Mucosa of descending colon (tissue), 3 donors: ENCODE measurements at regions not wholly inside any gene's neighbourhood (a gene's known extent, or its start where the extent isn't known, plus 50 kb on each side); places are given as distances from the start of the nearest gene placed in this dataset.

Source experiments
- ATAC-seq: fragments of 200-7000 bp; cut with Tn5 transposase; one replicate; pipeline ENCODE4 v1.9.1; 2020; ENCODE audit warnings: mild to moderate bottlenecking, moderate library complexity
- DNase-seq, 3 donors: peaks; one replicate each; pipeline ENCODE4 v3.0.0-alpha.2; 2020
- H3K36me3 ChIP-seq: fragments of 200-600 bp; one replicate; pipeline ENCODE4 v1.8.0; 2021; ENCODE audit warnings: low read depth, mild to moderate bottlenecking
- H3K4me1 ChIP-seq: fragments of 200-600 bp; one replicate; pipeline ENCODE4 v1.8.0; 2021; ENCODE audit warnings: low read depth, mild to moderate bottlenecking
- H3K4me3 ChIP-seq: fragments of 200-600 bp; one replicate; pipeline ENCODE4 v1.8.0; 2021; ENCODE audit warnings: mild to moderate bottlenecking
- H3K9me3 ChIP-seq: fragments of 200-600 bp; one replicate; pipeline ENCODE4 v1.8.0; 2021; ENCODE audit warnings: mild to moderate bottlenecking
- intact Hi-C, 2 donors: fragments of 100-400 bp; cut with DNase I in 1 of 2; cut with micrococcal nuclease in 1 of 2; formaldehyde crosslinking; loops; one replicate each; pipeline versions ENCODE4 v1.11.0 to v1.11.1; 2022; cut with DNase I, micrococcal nuclease
- TF ChIP-seq, protein P1 (sequence below): fragments of 200-600 bp; IDR thresholded peaks from one replicate; pipeline ENCODE4 v1.8.0; 2022; ENCODE audit warnings: antibody characterized with exemption, mild to moderate bottlenecking
- donor health status: DM: no; HTN: no; CAD: no; lungs with moderate emphysema.
- donor health status: DM: no; HTN: no; CAD: no.
- donor health status: DM: no; HTN: yes; CAD: no.

DNA sequence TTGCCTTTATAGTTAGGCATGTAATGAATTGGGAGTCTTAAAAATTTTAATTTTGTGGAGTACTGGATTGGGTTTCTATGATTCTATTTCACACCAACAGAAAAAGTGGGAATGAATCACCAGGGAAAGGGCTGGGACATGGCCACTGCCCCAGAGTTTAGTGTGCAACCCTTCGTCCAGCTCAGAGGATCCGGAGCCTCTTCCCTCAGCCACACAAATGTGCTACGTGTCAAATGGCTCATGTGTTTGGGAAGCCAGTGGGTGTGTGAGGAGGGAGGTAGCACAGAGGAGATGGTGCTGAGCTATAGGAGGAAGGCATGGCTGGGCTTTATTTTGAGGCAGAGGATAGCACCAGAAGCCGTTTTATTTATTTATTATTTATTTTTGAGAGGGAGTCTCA, 247.3 kb downstream of the SIPA1L2 start:
- Histone ChIP-seq H3K4me1 (peaks cover 7% of the 10 kb centered on the region), H3K36me3 (no peaks in the 10 kb centered on the region), H3K9me3 (no peaks in the 10 kb centered on the region), H3K4me3 (no peak overlapping the region)
- DNase-seq (no peak), ATAC-seq (no peak)
- intact Hi-C loops, result no loop called here
- TF ChIP-seq, protein P1, sequence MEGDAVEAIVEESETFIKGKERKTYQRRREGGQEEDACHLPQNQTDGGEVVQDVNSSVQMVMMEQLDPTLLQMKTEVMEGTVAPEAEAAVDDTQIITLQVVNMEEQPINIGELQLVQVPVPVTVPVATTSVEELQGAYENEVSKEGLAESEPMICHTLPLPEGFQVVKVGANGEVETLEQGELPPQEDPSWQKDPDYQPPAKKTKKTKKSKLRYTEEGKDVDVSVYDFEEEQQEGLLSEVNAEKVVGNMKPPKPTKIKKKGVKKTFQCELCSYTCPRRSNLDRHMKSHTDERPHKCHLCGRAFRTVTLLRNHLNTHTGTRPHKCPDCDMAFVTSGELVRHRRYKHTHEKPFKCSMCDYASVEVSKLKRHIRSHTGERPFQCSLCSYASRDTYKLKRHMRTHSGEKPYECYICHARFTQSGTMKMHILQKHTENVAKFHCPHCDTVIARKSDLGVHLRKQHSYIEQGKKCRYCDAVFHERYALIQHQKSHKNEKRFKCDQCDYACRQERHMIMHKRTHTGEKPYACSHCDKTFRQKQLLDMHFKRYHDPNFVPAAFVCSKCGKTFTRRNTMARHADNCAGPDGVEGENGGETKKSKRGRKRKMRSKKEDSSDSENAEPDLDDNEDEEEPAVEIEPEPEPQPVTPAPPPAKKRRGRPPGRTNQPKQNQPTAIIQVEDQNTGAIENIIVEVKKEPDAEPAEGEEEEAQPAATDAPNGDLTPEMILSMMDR, result no peak

DNA sequence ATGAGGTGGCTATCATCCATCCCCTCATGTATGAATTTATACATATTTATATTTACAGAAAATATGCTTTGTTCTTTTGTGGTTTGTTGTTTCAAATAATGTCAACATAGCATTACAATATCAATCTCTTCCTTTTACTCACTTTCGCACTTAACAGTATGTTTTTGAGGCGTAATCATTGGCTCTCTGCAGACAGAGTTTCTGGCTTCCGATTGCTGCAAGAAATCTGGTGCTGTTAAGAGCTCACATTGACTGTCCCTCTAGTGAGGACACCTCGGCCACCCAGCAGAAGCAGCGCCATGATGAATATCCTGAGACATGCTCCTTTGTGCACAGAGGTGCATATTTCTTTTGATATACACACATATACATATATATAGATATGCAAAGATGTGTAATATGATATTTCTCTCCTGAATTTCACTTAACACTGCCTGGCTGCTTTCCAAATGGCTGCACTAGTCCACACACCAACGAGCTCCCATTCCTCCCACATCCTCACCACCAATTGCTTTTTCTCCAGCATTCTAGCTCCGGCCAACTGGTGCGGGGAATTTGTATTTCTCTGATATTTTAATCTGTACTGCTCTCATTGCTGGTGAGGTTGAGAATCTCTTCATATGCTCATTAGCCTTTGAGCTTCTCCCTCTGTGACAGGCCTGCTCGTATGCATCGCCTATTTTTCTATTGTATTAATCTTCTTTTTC, 248.4 kb downstream of the SIPA1L2 start:
- intact Hi-C loops, result no loop called here
- peaks cover 9% of the 10 kb centered on the region for H3K4me1 ChIP-seq
- DNase-seq, result no peak
- TF ChIP-seq, protein P1, result no peak
- H3K4me3 ChIP-seq, result no peak overlapping the region
- no peak for ATAC-seq
- H3K36me3 ChIP-seq, result no peaks in the 10 kb centered on the region
- H3K9me3 ChIP-seq, result no peaks in the 10 kb centered on the region

DNA sequence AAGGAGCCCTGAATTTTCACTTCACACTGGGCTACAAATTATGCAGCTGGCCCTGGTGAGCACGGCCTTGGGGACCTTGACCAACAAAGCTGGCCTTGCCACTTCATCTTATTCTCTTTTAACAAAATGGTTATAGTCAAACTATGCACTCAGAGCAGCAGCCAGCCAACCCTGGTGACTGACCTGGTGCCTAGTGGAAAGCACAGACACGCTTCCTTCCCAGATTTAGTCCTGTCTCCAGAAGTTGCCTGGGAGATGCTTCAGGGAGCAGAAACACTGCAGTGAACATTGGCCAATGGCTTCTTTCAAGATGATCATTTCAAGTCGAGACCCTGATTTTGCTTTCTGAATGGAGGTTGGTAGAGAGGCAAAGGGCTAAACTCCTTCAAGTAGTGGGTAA, 249.3 kb downstream of the SIPA1L2 start:
- intact Hi-C loops, result no loop called here
- TF ChIP-seq, protein P1, result no peak
- DNase-seq (no peak), ATAC-seq (no peak)
- Histone ChIP-seq H3K4me3 (no peak overlapping the region), H3K9me3 (no peaks in the 10 kb centered on the region), H3K4me1 (peaks cover 9% of the 10 kb centered on the region), H3K36me3 (no peaks in the 10 kb centered on the region)

DNA sequence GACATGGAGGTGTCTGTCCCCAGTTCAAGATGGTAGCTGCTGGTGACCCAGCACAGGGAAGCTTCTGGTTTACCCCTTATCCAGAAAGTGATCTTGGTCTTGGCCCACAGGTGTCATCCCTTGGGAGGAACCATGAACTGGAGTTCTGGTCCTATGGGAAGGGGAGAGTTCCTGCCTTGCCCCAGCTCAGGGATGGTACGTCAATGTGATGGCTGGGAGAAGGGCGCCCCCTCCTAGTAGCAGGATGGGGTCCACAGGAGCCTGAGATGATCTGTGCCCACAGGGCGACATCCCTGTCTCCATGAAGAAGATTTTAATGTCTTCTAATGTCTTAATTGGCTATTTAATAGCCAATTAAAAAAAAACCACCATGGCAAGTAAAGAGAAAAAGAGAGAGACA, 249.8 kb downstream of the SIPA1L2 start:
- DNase-seq (no peak), ATAC-seq (no peak)
- TF ChIP-seq, protein P1, result no peak
- Histone ChIP-seq H3K9me3 (no peaks in the 10 kb centered on the region), H3K4me3 (no peak overlapping the region), H3K36me3 (no peaks in the 10 kb centered on the region), H3K4me1 (peaks cover 9% of the 10 kb centered on the region)
- intact Hi-C loops, result no loop called here

DNA sequence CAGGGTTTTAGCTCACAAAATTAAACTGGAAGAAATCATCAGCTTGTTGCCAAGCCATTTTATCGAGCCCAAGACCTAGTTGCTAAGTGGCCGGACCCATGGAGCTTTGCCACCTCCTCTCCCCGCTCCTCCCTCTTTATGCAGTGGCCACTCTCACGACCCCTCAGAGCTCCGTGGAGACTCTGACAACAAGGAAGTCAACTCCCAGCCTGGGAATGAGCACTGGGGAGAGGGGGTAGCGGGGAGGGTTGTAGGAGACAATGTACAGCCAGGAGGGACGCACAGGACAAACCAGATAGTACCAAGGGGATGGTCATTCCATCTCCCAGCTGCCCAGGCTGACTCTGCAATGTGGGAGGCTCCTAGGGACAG, 250.9 kb downstream of the SIPA1L2 start:
- DNase-seq (no peak), ATAC-seq (no peak)
- Histone ChIP-seq H3K9me3 (no peaks in the 10 kb centered on the region), H3K4me3 (no peak overlapping the region), H3K36me3 (no peaks in the 10 kb centered on the region), H3K4me1 (peaks cover 9% of the 10 kb centered on the region)
- intact Hi-C loops, result no loop called here
- TF ChIP-seq, protein P1, result no peak
